IMR-90 (cell line): ENCODE measurements at regions not wholly inside any gene's neighbourhood (a gene's known extent, or its start where the extent isn't known, plus 50 kb on each side); places are given as distances from the start of the nearest gene placed in this dataset.

Experiments used
- ATAC-seq: fragments of 200-7000 bp; cut with Tn5 transposase; 2 replicates; pipeline ENCODE4 v1.9.1; 2020; ENCODE audit warnings: low read depth, mild to moderate bottlenecking, moderate library complexity
- BruUV-seq: library from RNA; stranded (reverse); fragments of 400-500 nt; replicated peaks from 2 replicates; lab custom pipeline; 2021; lab: Mats Ljungman, UMichigan
- CTCF ChIA-PET: fragments of 300-600 bp; formaldehyde crosslinking; extraction: SDS; loops from one replicate; lab custom pipeline; 2021; ENCODE audit warnings: antibody characterized with exemption; lab: Yijun Ruan, JAX
- POLR2A ChIA-PET: fragments of 300-600 bp; sonication (Branson Sonifier 250); formaldehyde crosslinking; loops from one replicate; lab custom pipeline; 2022; ENCODE audit warnings: antibody characterized with exemption; ENCODE audit not compliant: unreplicated experiment; lab: Charles Lee
- DNase-seq: peaks from one replicate; pipeline ENCODE4 v3.0.0; 2013
- H2AFZ ChIP-seq: replicated peaks from 2 replicates; pipeline ENCODE3; 2013; ENCODE audit warnings: low read length, mild to moderate bottlenecking; ENCODE audit not compliant: poor library complexity
- H2AK5ac ChIP-seq: 2 replicates; pipeline ENCODE4 v1.6.1; 2013; ENCODE audit warnings: low read depth, low read length, inconsistent platforms
- H2AK9ac ChIP-seq: replicated peaks from 2 replicates; pipeline ENCODE3; 2013; ENCODE audit warnings: mild to moderate bottlenecking, low read depth, low read length, moderate library complexity; ENCODE audit not compliant: poor library complexity
- H2BK120ac ChIP-seq: 2 replicates; pipeline ENCODE4 v1.6.1; 2013; ENCODE audit warnings: low read depth, low read length, inconsistent platforms
- H2BK15ac ChIP-seq: 3 replicates; pipeline ENCODE4 v1.6.1; 2013; ENCODE audit warnings: low read depth, low read length, inconsistent platforms
- H2BK20ac ChIP-seq: 2 replicates; pipeline ENCODE4 v1.6.1; 2013; ENCODE audit warnings: low read depth, mild to moderate bottlenecking, inconsistent platforms, low read length, moderate library complexity
- H2BK5ac ChIP-seq: 2 replicates; pipeline ENCODE4 v1.6.1; 2013; ENCODE audit warnings: mild to moderate bottlenecking, low read depth, low read length, inconsistent platforms; ENCODE audit not compliant: poor library complexity, severe bottlenecking
- H3K14ac ChIP-seq: replicated peaks from 2 replicates; pipeline ENCODE4 v1.6.1; 2013; ENCODE audit warnings: low read depth, low read length, inconsistent platforms
- H3K18ac ChIP-seq: 2 replicates; pipeline ENCODE4 v1.6.1; 2013; ENCODE audit warnings: low read depth, low read length, control low read depth
- H3K23ac ChIP-seq: 2 replicates; pipeline ENCODE4 v1.6.1; 2013; ENCODE audit warnings: low read depth, low read length, inconsistent platforms
- H3K27ac ChIP-seq: 2 replicates; pipeline ENCODE4 v1.5.1; 2013; ENCODE audit warnings: mild to moderate bottlenecking, control low read depth, low read length; ENCODE audit not compliant: insufficient read depth
- H3K27me3 ChIP-seq: 2 replicates; pipeline ENCODE4 v1.6.1; 2013; ENCODE audit warnings: low read length; ENCODE audit not compliant: control insufficient read depth, insufficient read depth
- H3K36me3 ChIP-seq: 2 replicates; pipeline ENCODE4 v1.6.1; 2013; ENCODE audit warnings: low read length, mixed read lengths; ENCODE audit not compliant: control insufficient read depth, insufficient read depth
- H3K4ac ChIP-seq: 2 replicates; pipeline ENCODE4 v1.6.1; 2013; ENCODE audit warnings: low read depth, low read length, inconsistent platforms
- H3K4me1 ChIP-seq: 2 replicates; pipeline ENCODE4 v1.6.1; 2013; ENCODE audit warnings: low read length, mixed read lengths; ENCODE audit not compliant: control insufficient read depth, insufficient read depth
- H3K4me2 ChIP-seq: 2 replicates; pipeline ENCODE4 v1.6.1; 2013; ENCODE audit warnings: low read depth, mild to moderate bottlenecking, control low read depth, low read length, moderate library complexity
- H3K4me3 ChIP-seq: 2 replicates; pipeline ENCODE4 v1.5.1; 2013; ENCODE audit warnings: low read depth, mild to moderate bottlenecking, control low read depth, low read length, moderate library complexity; ENCODE audit not compliant: insufficient read depth
- H3K56ac ChIP-seq: 2 replicates; pipeline ENCODE4 v1.6.1; 2013; ENCODE audit warnings: low read length, inconsistent platforms; ENCODE audit not compliant: insufficient read depth; ENCODE audit errors: extremely low read depth
- H3K79me1 ChIP-seq, 2 experiments: 2 replicates each; pipeline ENCODE4 v1.6.1; 2013; ENCODE audit warnings: low read length in 2 of 2, inconsistent platforms in 1 of 2, low read depth in 1 of 2
- H3K9ac ChIP-seq: 2 replicates; pipeline ENCODE4 v1.6.1; 2013; ENCODE audit warnings: low read depth, low read length, control low read depth
- H3K9me1 ChIP-seq: 2 replicates; pipeline ENCODE4 v1.6.1; 2013; ENCODE audit warnings: low read length, inconsistent platforms; ENCODE audit not compliant: insufficient read depth
- H3K9me3 ChIP-seq: 2 replicates; pipeline ENCODE4 v1.6.1; 2013; ENCODE audit warnings: low read length; ENCODE audit not compliant: control insufficient read depth, insufficient read depth
- H4K20me1 ChIP-seq: 2 replicates; pipeline ENCODE4 v1.6.1; 2013; ENCODE audit warnings: low read length, inconsistent platforms; ENCODE audit not compliant: insufficient read depth
- H4K5ac ChIP-seq: 2 replicates; pipeline ENCODE4 v1.6.1; 2013; ENCODE audit warnings: mild to moderate bottlenecking, low read depth, low read length, control low read depth
- H4K8ac ChIP-seq, 2 experiments: 2 replicates each; pipeline ENCODE4 v1.6.1; 2013; ENCODE audit warnings: low read depth in 2 of 2, low read length in 2 of 2, control low read depth in 1 of 2, inconsistent platforms in 1 of 2
- H4K91ac ChIP-seq: 2 replicates; pipeline ENCODE4 v1.6.1; 2013; ENCODE audit warnings: low read depth, low read length, inconsistent platforms; ENCODE audit not compliant: insufficient read depth
- CEBPB ChIP-seq: IDR thresholded peaks from 2 replicates; pipeline ENCODE4 v1.6.1; 2012; ENCODE audit warnings: low read depth, low read length, improper control_type of control experiment
- ELK1 ChIP-seq: fragments of 150-350 bp; IDR thresholded peaks from 2 replicates; pipeline ENCODE4 v1.6.1; 2016; ENCODE audit warnings: low read depth, mild to moderate bottlenecking, low read length, moderate library complexity, borderline replicate concordance
- POLR2A ChIP-seq: IDR thresholded peaks from 2 replicates; pipeline ENCODE4 v1.6.1; 2012; ENCODE audit warnings: mild to moderate bottlenecking, low read depth, low read length
- RAD21 ChIP-seq: IDR thresholded peaks from 2 replicates; pipeline ENCODE4 v1.6.1; 2012; ENCODE audit warnings: low read length, improper control_type of control experiment
- SMC3 ChIP-seq: fragments of 150-350 bp; IDR thresholded peaks from 2 replicates; pipeline ENCODE4 v1.6.1; 2016; ENCODE audit warnings: low read depth, mild to moderate bottlenecking, antibody characterized with exemption, low read length, moderate library complexity
- USF2 ChIP-seq: fragments of 150-350 bp; IDR thresholded peaks from 2 replicates; pipeline ENCODE4 v1.6.1; 2017; ENCODE audit warnings: mild to moderate bottlenecking, antibody characterized with exemption, low read length, low read depth
- WGBS, 2 experiments: methylation state at CpG; one replicate each; pipeline versions ENCODE4 v1.1.5 to v1.1.7; 2013; ENCODE audit warnings: missing lambda C conversion rate in 2 of 2; ENCODE audit not compliant: insufficient read length in 1 of 2; ENCODE audit errors: extremely low coverage in 2 of 2; 5-methylcytosine and 5-hydroxymethylcytosine counted together
- dilution Hi-C: fragments of 300-500 bp; cut with HindIII; formaldehyde crosslinking; loops from one replicate; pipeline ENCODE4 v1.14.3; 2018; ENCODE audit warnings: low sequenced_read_pairs; ENCODE audit not compliant: unreplicated experiment
- in situ Hi-C: fragments of 300-500 bp; cut with MboI; formaldehyde crosslinking; loops from 3 replicates; pipeline ENCODE4 v1.14.3; 2019; ENCODE audit warnings: low sequenced_read_pairs, inconsistent platforms, mixed read lengths
- intact Hi-C: fragments of 100-400 bp; cut with micrococcal nuclease; formaldehyde crosslinking; loops from 2 replicates; pipeline ENCODE4 v1.10.0; 2022

GRCh38 chr10:53111529-53111928 lies 338.9 kb upstream of the MBL2 start:
- Histone ChIP-seq H3K4me3 (no peak overlapping the region), H2AFZ (no peak overlapping the region), H3K14ac (no peak overlapping the region), H2BK5ac (no peak overlapping the region), H4K20me1 (no peaks in the 10 kb centered on the region), H4K8ac (no peak overlapping the region), H4K91ac (no peak overlapping the region), H3K23ac (no peak overlapping the region), H3K4ac (no peak overlapping the region), H3K27ac (no peak overlapping the region), H3K18ac (no peak overlapping the region), H3K9me1 (no peaks in the 10 kb centered on the region), H2AK5ac (no peak overlapping the region), H2BK120ac (no peak overlapping the region), H3K36me3 (no peaks in the 10 kb centered on the region), H2BK15ac (no peak overlapping the region), H3K9ac (no peak overlapping the region), H2AK9ac (no peak overlapping the region), H3K4me1 (no peaks in the 10 kb centered on the region), H3K56ac (no peak overlapping the region), H4K5ac (no peak overlapping the region), H3K27me3 (no peaks in the 10 kb centered on the region), H3K79me1 (no peaks in the 10 kb centered on the region), H3K4me2 (no peak overlapping the region), H2BK20ac (no peak overlapping the region), H3K9me3 (no peaks in the 10 kb centered on the region)
- TF ChIP-seq ELK1 (no peak), SMC3 (no peak), POLR2A (no peak), USF2 (no peak), CEBPB (no peak), RAD21 (no peak)
- POLR2A ChIA-PET = no interaction called here
- dilution Hi-C loops = no loop called here
- DNase-seq (no peak), ATAC-seq (no peak)
- CTCF ChIA-PET = no interaction called here
- BruUV-seq = no TSS peak
- no CpG with 5 or more reads among the region's 5 CpGs for WGBS, 2 experiments
- in situ Hi-C loops = no loop called here
- intact Hi-C loops = no loop called here
